ENCODE measurements at regions not wholly inside any gene's neighbourhood (a gene's known extent, or its start where the extent isn't known, plus 50 kb on each side); places are given as distances from the start of the nearest gene placed in this dataset.

DNA sequence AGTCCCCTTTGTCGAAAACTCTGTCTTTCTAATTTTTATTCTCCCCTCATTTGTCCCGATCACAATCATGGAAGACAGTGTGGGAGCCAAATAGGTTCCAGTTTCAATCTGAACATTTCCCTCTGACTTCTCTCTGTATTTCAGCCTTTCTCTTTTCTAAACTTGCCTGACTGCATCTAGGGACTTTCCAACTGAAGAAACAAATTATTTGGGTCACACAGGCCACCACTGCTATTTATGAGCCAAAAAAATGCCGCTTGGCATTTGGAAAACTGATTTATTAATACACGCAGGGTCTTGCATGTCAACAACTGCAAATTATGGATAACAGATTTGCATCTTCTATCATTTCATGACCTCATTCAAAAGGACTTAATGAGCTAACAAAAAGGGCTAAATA lies 55.2 kb upstream of the ELAC2 start:
- TF ChIP-seq GATA2 (IDR thresholded peaks at IDR 0.05; ENCODE audit: low read depth, low read length) (no peak), GATA3 (IDR thresholded peaks at IDR 0.05; ENCODE audit: low read depth, low read length) (no peak)
